GM23338 (cell line): ENCODE measurements at regions not wholly inside any gene's neighbourhood (a gene's known extent, or its start where the extent isn't known, plus 50 kb on each side); places are given as distances from the start of the nearest gene placed in this dataset.

ENCODE experiments used
- ATAC-seq: fragments of 200-7000 bp; cut with Tn5 transposase; 3 replicates; pipeline ENCODE4 v1.9.1; 2020
- DNase-seq: peaks from one replicate; pipeline ENCODE4 v3.0.0-alpha.2; 2015; ENCODE audit warnings: low spot score
- H2AFZ ChIP-seq: fragments of 200-600 bp; sonication (generic); 2 replicates; pipeline ENCODE4 v1.8.0; 2016; ENCODE audit warnings: antibody characterized with exemption, mild to moderate bottlenecking, moderate library complexity
- H3F3A ChIP-seq: fragments of 200-600 bp; sonication (generic); replicated peaks from 2 replicates; pipeline ENCODE4 v1.8.0; 2017; ENCODE audit warnings: antibody characterized with exemption, mixed run types, low read depth
- H3K27ac ChIP-seq: fragments of 200-600 bp; sonication (generic); 2 replicates; pipeline ENCODE4 v1.6.1; 2016; ENCODE audit warnings: low read depth
- H3K27me3 ChIP-seq: fragments of 200-600 bp; sonication (generic); 2 replicates; pipeline ENCODE4 v1.8.0; 2016; ENCODE audit warnings: mild to moderate bottlenecking, mixed run types, moderate library complexity; ENCODE audit not compliant: insufficient read depth
- H3K36me3 ChIP-seq: fragments of 200-600 bp; sonication (generic); 2 replicates; pipeline ENCODE4 v1.8.0; 2016; ENCODE audit warnings: mild to moderate bottlenecking; ENCODE audit not compliant: insufficient read depth
- H3K4me1 ChIP-seq: fragments of 200-600 bp; sonication (generic); 2 replicates; pipeline ENCODE4 v1.8.0; 2016; ENCODE audit warnings: mild to moderate bottlenecking, moderate library complexity; ENCODE audit not compliant: insufficient read depth
- H3K4me2 ChIP-seq: fragments of 200-600 bp; sonication (generic); 2 replicates; pipeline ENCODE4 v1.7.1; 2017; ENCODE audit warnings: mixed run types
- H3K4me3 ChIP-seq: fragments of 200-600 bp; sonication (generic); 2 replicates; pipeline ENCODE4 v1.6.1; 2016; ENCODE audit warnings: mixed run types
- H3K79me2 ChIP-seq: fragments of 200-600 bp; sonication (generic); replicated peaks from 2 replicates; pipeline ENCODE4 v1.8.0; 2017; ENCODE audit warnings: mild to moderate bottlenecking; ENCODE audit not compliant: insufficient read depth
- H3K9me2 ChIP-seq: fragments of 200-600 bp; sonication (generic); 2 replicates; pipeline ENCODE4 v1.8.0; 2017; ENCODE audit not compliant: insufficient read depth
- H4K20me1 ChIP-seq: fragments of 200-600 bp; sonication (generic); replicated peaks from 2 replicates; pipeline ENCODE4 v1.8.0; 2017; ENCODE audit warnings: mild to moderate bottlenecking; ENCODE audit not compliant: insufficient read depth
- H3K27ac Mint-ChIP-seq: 2 replicates; pipeline ENCODE4 v1.8.0; 2020; ENCODE audit warnings: inconsistent platforms, mild to moderate bottlenecking, moderate library complexity, mixed read lengths
- H3K27me3 Mint-ChIP-seq: 3 replicates; pipeline ENCODE4 v1.8.0; 2022; ENCODE audit warnings: low read depth, mild to moderate bottlenecking, moderate library complexity, mixed read lengths, inconsistent platforms; ENCODE audit not compliant: insufficient read depth, poor library complexity
- H3K36me3 Mint-ChIP-seq: 3 replicates; pipeline ENCODE4 v1.8.0; 2021; ENCODE audit warnings: low read depth, mild to moderate bottlenecking, inconsistent platforms, moderate library complexity, mixed read lengths
- H3K4me1 Mint-ChIP-seq: 3 replicates; pipeline ENCODE4 v1.8.0; 2020; ENCODE audit warnings: mild to moderate bottlenecking, inconsistent platforms, mixed read lengths
- H3K4me3 Mint-ChIP-seq: 3 replicates; pipeline ENCODE4 v1.8.0; 2021; ENCODE audit warnings: moderate library complexity, mild to moderate bottlenecking, inconsistent platforms, mixed read lengths
- H3K9me3 Mint-ChIP-seq: 3 replicates; pipeline ENCODE4 v1.8.0; 2020; ENCODE audit warnings: moderate library complexity, mild to moderate bottlenecking, inconsistent platforms, mixed read lengths
- CREB1 ChIP-seq: fragments of 250-450 bp; sonication (Bioruptor Pico); IDR thresholded peaks from 2 replicates; pipeline ENCODE4 v1.5.0; 2020; ENCODE audit warnings: low read depth, mild to moderate bottlenecking, moderate library complexity
- POLR2AphosphoS5 ChIP-seq: IDR thresholded peaks from 2 replicates; pipeline ENCODE4 v1.6.1; 2016; ENCODE audit warnings: antibody characterized with exemption, low read depth
- STAT1 ChIP-seq: IDR thresholded peaks from one replicate; pipeline ENCODE4 v1.6.1; 2016; ENCODE audit warnings: antibody characterized with exemption; ENCODE audit not compliant: unreplicated experiment
- ZNF114 ChIP-seq: fragments of 250-450 bp; sonication (Bioruptor Pico); IDR thresholded peaks from 2 replicates; pipeline ENCODE4 v1.5.0; 2020; ENCODE audit warnings: mild to moderate bottlenecking, moderate library complexity
- ZNF462 ChIP-seq: fragments of 250-450 bp; sonication (Bioruptor Pico); IDR thresholded peaks from 2 replicates; pipeline ENCODE4 v1.5.0; 2020; ENCODE audit warnings: mild to moderate bottlenecking, moderate library complexity
- TF ChIP-seq, protein P1 (sequence below), 2 experiments: fragments of 200-600 bp in 1 of 2; sonication (generic) in 1 of 2; conservative IDR thresholded peaks; 2 replicates each; pipeline versions ENCODE4 v1.5.1 to v1.6.1; 2016 to 2017; ENCODE audit warnings: antibody characterized with exemption in 2 of 2, low read depth in 2 of 2, mild to moderate bottlenecking in 2 of 2, moderate library complexity in 1 of 2
- TF ChIP-seq, protein P2 (sequence below): IDR thresholded peaks from 2 replicates; pipeline ENCODE4 v1.6.1; 2016; ENCODE audit warnings: antibody characterized with exemption

- H4K20me1 ChIP-seq: no peaks in the 10 kb centered on the region
- no peaks in the 10 kb centered on the region for H3K9me2 ChIP-seq
- no peak for TF ChIP-seq CREB1
- no peak for TF ChIP-seq STAT1
- TF ChIP-seq ZNF462 (CRISPR knock-in tag): no peak
- TF ChIP-seq ZNF114 (CRISPR knock-in tag): no peak
- TF ChIP-seq, protein P1, sequence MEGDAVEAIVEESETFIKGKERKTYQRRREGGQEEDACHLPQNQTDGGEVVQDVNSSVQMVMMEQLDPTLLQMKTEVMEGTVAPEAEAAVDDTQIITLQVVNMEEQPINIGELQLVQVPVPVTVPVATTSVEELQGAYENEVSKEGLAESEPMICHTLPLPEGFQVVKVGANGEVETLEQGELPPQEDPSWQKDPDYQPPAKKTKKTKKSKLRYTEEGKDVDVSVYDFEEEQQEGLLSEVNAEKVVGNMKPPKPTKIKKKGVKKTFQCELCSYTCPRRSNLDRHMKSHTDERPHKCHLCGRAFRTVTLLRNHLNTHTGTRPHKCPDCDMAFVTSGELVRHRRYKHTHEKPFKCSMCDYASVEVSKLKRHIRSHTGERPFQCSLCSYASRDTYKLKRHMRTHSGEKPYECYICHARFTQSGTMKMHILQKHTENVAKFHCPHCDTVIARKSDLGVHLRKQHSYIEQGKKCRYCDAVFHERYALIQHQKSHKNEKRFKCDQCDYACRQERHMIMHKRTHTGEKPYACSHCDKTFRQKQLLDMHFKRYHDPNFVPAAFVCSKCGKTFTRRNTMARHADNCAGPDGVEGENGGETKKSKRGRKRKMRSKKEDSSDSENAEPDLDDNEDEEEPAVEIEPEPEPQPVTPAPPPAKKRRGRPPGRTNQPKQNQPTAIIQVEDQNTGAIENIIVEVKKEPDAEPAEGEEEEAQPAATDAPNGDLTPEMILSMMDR (conservative IDR thresholded peaks at IDR 0.05; ENCODE audit: low read depth in 2 of 2): no peak
- TF ChIP-seq, protein P2, sequence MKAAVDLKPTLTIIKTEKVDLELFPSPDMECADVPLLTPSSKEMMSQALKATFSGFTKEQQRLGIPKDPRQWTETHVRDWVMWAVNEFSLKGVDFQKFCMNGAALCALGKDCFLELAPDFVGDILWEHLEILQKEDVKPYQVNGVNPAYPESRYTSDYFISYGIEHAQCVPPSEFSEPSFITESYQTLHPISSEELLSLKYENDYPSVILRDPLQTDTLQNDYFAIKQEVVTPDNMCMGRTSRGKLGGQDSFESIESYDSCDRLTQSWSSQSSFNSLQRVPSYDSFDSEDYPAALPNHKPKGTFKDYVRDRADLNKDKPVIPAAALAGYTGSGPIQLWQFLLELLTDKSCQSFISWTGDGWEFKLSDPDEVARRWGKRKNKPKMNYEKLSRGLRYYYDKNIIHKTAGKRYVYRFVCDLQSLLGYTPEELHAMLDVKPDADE: no peak
- TF ChIP-seq POLR2AphosphoS5: no peak
- H3K36me3 ChIP-seq: no peaks in the 10 kb centered on the region
- Mint-ChIP-seq H3K36me3 (peaks cover 11% of the 10 kb centered on the region), H3K4me3 (no peak overlapping the region), H3K27me3 (peaks cover 8% of the 10 kb centered on the region), H3K9me3 (peaks cover 16% of the 10 kb centered on the region), H3K4me1 (peaks cover 10% of the 10 kb centered on the region), H3K27ac (no peak overlapping the region)
- peaks cover 8% of the 10 kb centered on the region for H3K4me1 ChIP-seq
- H3K79me2 ChIP-seq: no peaks in the 10 kb centered on the region
- H2AFZ ChIP-seq: no peak overlapping the region
- no peak overlapping the region for H3K4me2 ChIP-seq
- H3K27ac ChIP-seq: no peak overlapping the region
- ATAC-seq (no peak), DNase-seq (no peak)
- no peaks in the 10 kb centered on the region for H3F3A ChIP-seq
- H3K4me3 ChIP-seq: no peak overlapping the region
- H3K27me3 ChIP-seq: no peaks in the 10 kb centered on the region
Measured at GRCh38 chr22:26762503-26763472, 105.4 kb downstream of the MIAT start.
